HS-5 (cell line): ENCODE measurements at regions not wholly inside any gene's neighbourhood (a gene's known extent, or its start where the extent isn't known, plus 50 kb on each side); places are given as distances from the start of the nearest gene placed in this dataset.
"Not testable (repeated sequence)": the region's sequence is repeated elsewhere in the genome, so short reads cannot be mapped to it uniquely, and the experiment has no call there.

Experiments used
- DNase-seq: peaks from one replicate; pipeline ENCODE4 v3.0.0-alpha.2; 2012; ENCODE audit warnings: low read depth

DNA sequence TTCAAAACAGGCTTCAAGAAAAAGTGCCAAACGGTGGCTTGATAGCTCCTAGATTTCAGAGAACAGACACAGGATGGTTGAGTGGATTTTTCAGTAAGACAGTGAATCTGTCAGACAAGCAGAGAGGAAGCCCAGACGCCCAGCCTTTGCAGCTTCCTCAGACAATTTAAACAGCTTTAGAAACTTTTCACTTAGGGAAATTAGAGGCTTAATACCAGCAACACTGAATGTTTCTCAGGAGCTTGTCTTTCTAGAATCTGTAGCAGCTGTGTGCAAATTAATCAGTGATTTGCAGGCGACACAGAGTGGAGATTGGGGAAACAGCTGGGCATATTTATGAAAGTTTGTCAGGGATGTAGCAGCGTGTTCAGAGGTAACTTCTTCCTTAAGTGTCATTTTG, 362.1 kb downstream of the GALC start:
- DNase-seq: no peak

DNA sequence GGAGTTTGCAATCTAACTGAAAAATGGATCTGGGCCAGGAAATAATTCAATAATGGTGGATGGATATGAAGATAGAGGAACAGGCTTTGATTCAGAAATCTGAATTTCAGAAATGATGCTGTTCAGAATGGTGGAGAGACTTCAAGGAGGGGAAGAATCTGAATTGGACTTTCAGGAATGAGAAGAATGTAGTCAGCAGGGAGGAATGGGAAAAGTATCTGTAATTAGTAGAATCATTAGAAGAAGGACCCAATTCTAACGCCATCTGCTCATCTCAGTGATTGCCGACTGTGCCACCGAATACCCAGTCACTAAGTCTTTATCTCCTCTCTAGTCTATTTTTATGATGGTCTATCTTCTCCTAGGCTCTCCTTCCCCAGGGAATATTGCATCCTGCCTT, 363.2 kb downstream of the GALC start:
- no peak for DNase-seq

DNA sequence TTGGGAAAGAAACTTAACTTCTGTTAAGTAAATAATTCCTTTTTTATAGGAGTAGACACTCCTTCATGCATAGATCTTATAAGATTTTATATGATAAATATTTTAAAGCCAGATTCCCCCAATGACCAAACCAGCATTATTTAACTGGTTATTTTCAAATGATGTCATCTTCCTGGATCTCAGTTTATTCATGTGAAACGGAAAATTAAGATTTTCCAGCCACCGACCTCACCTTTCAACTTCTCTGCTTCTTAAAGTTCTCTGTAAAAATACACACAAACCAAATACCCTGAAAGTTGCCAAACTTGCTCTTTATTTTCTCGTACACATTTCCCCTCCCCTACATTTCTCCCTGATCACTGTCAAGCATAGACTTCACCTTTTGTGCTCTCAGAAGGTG, 364.2 kb downstream of the GALC start:
- DNase-seq: no peak

DNA sequence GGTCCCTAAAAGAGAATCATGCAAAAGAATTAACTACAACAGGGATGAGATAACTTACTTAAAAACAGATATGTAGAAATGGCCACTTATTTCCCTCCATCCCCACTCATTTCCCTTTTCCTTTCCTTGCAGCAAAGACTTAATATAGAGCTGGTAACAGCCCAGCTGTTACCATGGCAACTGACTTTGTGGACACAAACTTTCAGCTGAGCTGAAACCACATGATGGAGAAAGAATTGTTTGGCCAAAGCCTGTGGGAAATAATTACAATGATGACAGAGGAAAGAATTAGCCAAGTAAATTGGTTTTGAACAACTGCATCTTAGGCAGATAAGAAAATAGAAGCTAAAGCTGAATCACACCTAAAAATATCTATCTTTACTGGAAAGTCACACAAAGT, 364.9 kb downstream of the GALC start:
- no peak for DNase-seq

DNA sequence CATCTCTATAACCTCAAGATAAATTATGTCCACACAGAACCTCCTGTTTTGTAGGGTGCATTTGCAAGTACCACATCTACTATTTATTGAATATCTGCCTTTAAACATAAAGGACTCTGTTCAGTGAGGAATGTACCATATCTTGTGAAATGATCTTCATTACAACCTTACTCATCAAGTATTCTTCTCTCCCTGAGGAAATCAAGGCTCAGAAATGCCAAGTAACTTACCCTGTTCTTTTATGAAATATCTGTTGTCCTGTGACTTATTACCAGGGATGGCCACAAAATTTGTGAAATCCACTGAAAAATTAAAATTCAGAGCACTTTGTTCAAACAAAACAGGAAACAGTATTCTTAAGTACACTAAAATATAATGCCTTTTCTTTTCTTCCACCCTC, 366.7 kb downstream of the GALC start:
- no peak for DNase-seq

DNA sequence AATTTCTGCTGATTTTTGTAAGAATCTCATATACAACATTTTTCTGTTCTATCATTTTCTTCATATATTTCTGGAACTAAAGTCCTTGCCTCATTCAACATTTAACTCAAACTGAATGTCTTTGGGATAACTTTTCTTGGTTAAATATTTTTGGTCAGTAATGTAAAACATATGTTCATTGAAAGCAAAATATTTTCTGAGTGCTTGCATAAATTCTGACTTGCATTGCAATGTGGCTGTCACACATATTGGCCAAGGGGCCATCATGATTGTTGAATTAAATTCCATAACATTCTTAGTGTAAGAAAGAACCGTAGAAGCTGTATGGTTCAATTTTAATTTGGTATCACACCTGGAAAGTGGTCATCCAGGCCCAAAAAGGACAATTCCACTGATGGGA, 369.4 kb downstream of the GALC start:
- DNase-seq: no peak

DNA sequence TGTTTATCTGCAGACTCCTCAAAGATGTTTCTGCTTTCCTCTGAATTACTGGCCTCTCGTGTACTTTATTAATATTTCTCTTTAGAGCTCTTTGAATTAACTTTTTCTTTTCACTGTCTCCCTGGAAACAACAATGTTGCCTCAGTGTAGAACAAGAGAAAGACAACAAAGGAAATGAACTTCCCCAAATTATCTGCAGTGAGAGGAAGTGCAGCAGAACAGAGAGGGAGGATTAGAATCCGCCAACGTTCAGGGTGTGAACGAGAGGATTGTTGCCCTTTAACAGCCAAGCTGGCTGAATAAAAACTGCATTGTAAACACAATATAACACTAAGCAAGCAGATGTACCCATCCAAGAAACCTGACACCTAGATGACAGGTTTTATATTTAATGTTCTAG, 375.9 kb downstream of the GALC start:
- DNase-seq: no peak

DNA sequence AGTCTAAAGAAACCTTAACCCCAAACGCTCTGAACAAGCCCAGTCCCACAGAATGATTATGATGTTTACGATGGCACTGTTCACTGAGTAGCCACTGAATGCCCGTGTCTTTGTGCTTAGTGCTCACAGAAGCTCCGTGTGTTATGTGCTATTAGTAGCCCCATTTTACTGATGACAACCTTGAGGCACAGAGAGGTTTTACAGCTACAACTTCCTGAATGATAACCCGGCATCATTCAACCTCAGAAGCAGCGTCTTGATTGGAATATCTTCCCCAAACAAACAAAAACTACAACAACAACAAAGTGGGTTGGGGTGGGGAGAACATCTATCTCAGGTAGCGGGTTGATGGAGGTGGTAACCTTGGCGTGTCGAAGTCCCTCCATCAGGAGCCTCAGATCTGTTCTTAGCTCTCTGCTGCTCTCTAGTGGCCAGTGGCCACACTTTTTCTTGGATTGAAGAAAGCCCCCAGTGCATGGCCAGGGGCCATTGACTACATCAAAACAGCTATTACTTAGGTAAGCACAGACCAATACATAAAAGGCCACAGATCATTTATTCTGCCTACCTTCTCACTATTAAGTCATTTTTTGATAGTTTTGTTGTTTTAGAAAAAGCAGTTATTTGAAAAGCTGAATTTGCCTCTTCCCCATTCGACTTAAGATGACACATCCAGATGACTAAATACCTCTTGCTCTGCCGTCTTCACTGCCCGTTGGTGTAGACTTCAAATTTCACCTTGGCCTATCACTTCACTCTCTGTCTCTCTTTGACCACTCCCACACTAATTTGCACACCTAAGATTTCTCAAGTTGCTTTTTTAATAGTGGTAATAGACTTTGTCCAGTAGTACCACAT, 376.9 kb downstream of the GALC start:
- no peak for DNase-seq

DNA sequence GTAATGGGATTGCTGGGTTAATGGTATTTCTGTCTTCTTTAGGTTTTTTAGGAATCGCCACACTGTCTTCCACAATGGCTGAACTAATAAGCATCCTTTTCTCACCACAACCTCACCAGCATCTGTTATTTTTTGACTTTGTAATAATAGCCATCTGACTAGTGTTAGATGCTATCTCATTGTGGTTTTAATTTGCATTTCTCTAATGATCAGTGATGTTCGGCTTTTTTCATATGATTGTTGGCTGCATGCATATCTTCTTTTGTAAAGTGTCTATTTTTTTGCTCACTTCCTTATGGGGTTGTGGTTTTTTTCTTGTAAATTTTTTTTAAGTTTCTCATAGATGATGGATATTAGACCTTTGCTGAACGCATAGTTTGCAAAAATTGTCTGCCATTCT, 377.9 kb downstream of the GALC start:
- no peak for DNase-seq

DNA sequence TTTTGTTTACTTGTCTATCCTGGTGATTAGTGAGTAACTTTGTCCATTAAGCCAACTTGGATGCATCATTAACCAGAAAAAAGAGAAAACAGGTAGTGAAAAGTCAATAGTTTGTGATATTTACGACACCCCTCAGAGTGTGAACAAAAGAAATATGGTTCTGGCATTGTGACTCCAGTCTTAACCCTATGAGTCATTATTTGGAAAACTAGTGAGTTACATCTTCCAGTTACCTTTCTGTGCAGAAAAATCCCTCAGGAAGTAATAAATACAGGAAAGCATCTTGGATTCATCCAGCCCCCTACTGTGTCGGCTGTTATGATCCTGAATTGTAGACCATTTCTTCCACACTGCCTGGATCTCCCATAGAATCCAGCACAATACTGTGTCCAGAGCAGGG, 379.1 kb downstream of the GALC start:
- DNase-seq: no peak

DNA sequence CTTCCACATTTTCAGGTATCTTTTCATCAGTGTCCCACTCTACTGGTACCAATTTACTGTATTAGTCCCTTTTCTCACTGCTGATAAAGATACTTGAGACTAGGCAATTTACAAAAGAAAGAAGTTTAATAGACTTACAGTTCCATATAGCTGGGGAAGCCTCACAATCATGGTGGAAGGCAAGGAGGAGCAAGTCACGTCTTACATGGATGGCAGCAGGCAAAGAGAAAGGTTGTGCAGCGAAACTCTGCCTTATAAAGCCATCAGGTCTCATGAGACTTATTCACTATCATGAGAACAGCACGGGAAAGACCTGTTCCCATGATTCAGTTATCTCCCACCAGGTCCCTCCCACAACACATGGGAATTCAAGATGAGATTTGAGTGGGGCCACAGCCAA, 385.9 kb downstream of the GALC start:
- not testable (repeated sequence) for DNase-seq

DNA sequence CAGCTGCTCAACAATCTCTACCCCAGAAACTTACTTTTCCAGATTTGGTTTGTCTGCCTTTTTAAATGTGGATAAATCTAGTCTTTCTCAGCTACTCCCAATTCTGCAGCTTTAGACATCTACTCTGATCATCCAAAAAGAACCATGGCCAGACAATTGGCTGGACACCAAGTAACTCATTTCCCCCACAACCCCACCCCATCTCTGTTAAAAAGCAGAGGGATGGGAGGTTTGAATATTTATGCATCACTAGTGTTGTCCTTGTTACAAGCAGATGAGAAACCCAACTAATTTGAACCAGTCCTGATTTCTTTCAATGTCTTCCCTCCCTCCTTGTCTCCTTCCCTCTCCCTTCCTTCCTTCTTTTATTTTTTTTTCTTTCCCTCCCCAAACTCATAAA, 391.9 kb downstream of the GALC start:
- DNase-seq: no peak

DNA sequence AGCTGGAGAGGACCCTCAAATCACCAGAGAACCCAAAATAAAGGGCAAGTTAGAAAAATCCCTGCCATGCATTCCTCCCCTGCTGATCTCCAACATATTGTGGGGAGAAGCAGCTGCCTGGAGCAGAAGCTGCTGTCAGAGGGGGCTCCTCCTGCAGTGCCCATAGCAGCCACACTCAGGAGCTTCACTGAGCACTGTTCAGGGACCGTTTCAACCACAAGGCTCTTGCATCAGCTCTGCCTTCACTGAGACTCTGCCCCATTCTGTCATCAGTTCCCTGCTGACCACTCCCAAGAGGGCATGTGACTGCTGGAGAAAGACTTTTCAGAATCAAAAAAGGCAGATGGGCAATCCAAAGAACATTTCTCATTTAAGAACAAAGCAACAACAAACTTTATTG, 392.7 kb downstream of the GALC start:
- DNase-seq: no peak

DNA sequence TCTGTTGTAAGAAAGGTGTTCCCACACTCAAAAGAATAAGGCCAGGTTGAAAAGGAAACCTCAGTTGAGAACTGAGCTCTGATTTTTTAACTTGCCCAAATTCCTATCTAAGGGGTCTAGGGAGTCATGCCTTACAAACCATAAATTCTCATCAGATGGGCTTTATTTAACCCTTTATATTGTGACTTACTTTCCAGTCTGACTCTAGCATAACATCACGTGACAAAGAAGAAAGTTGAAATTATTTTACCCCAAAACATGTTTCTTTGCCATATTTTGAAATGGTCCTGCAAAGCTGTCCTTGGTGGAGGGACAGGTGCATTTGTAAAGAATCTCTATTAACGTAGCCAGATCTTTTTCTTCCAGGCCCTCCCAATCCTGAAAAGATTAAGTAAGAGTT, 411.7 kb downstream of the GALC start:
- no peak for DNase-seq

DNA sequence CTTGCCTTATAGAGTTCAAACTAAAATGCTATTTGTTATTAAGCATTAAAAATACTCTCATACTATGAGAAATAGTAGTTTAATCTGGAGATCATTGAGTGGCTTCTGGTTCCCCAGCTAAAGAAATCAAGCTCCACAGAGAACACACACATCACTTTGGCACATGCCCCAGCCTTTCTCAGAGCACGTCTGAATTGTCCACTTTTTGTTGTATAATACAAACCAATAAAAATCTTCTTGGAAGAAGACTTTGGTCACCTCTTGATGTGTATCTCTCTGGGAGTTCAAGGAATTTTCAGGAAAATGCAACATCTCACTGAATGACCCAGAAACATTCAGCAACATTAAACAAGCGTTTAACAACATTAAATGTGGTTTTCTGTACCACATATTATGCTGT, 413.9 kb downstream of the GALC start:
- DNase-seq: no peak

DNA sequence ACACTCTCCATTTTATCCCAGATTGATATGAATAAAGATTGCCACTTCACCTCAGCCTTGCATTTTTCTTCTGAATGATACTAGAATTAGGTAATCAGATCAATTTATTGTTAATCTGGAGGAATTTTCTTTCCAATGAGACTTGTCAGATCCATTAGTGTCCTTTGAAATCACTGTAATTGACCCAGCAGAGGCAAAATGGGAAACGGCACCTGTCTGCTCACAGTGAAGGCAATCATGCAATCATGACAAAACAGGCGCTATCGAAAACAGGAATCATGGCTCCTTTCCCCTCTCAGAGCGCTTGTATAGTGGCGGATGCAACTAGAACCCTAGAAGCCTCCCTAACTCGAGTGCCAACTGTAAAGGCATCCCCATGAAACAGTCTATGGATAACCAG, 417.6 kb downstream of the GALC start:
- DNase-seq: no peak

DNA sequence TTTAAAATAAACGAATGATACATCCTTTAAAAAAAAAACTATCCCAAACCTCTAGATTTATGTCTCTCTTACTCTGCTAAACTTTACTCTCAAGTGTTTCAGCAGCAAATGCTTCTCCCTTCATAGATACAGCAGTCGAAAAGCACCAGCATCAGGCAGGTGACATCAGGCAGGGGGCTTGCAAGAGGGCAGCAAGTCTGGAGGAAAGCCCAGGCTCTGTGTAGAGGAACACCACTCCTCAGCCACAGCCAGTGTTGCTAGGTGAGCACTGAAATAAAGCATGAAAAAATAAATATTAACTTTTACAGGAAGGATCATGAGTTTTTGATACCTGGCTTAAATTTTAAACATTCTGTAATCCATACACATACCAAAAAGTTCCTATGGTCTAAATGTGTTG, 419.4 kb downstream of the GALC start:
- DNase-seq: no peak

DNA sequence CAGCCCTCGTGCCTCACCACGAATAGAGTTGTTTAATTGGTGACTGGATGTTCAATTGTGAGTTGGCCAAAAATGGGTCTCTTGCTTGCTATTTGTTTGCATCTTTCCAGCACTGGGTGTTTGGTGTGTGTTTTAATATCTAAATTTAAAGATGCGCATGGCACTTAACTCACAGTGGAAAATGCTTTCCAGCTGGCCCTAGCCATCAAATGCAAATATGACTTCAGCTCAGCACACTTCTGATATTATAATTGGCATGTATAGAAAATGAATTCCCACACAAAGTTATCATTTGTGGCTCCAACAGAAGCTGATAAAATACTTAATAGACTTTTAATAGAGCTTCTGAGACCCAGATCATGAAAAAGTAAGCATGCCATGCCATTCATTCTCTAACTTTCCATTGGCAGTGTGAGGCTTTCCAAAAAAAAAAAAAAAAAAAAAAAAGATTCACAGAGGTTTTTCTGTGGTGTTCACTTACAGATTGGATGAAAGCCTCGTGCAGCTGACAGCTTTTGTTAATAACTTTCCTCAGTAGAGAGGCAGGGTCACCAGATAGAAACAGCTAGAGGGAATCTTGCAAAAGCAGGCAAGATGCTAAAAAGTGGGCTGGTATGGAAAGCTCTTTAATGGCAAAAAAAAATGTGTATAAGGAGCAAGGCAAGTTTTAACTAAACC, 425.2 kb downstream of the GALC start:
- no peak for DNase-seq

DNA sequence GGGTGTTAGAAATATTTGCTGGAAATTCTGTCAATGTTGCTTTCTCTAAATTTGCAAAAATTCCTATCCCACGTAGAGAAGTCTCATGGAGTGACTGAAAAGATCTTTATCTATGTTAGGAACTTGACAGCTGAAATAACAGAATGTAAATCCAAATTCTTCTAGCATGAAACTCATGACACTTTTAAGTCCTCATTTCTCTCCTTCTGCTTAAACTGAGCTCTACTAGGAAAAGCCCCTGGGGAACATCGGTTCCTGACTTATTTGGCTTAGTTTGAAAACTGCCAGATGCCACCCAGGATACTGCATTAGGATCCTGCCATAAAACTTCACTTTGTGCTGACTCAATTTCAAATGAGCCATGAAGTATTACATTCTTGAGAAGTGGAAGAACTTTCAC, 426.0 kb downstream of the GALC start:
- no peak for DNase-seq

DNA sequence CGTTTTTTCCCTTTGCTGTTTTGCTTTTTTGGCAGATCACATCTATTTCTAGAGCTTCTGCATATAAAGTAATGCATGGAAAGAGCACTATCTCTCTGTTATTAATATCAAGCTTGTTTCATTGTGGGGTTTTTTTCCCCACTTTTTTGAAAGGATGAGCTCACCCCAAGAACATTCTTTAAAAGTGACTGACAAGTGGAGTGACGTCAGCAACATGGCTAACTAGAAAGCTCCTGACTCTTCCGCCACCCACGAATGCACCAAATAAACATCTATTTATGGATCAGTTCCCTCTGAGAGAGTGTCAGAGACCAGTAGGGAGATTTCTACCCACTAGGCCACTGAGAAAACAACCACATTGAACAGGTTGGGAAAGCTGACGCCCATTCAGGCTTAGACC, 445.4 kb downstream of the GALC start:
- no peak for DNase-seq

DNA sequence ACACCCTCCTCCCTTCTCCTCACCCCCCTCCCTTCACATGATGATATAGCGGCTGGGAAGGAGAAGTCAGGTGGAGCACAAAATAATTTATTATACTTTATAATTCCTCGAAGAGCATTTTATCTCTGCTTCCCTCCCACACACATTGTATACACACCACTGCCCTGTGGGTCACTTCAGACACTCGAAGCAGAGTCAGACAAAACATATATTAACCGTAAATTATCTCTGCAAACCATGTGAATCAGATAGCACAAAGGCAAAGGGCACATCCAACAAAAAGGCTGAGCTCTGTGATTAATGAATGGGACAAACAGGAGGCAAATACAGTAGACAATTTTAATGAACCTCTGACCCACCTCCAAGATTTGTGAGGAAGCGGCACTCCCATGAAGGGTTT, 450.7 kb downstream of the GALC start:
- DNase-seq: no peak

DNA sequence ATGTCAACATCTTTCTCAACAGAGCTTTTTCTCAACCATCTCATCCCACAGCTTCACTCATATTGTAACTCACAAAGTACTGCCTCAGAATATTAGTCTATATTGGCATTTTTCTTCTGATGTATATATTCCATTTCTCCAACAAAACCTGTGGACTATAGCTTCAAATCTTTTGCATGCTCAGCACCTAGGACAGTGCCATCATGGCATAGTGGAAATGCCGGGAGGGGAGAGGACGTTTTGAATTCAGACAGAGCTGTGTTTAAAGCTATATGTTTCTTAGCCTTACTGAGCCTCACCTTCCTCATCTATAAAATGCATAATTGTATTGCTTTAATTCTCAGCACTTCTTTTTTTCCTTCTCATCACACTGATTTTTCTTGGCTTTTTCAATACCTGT, 452.6 kb downstream of the GALC start:
- no peak for DNase-seq

DNA sequence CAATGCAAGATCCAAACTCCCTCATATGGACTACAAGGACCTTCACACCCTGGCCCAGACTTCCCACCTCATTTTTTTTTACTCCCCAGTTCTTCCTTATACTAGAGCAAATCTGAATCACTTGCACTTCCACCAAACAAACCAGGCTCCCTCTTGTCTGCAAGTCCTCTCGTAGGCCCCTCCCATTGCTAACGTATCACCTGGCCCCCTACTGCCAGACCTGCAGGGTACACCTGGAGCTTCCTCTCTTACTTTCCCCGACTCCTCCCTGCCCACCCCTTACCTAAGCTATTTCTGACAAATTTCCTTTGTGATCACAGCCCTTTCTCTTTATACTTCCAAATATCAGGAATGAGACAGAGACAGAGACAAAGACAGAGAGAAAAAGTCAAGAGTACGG, 463.9 kb downstream of the GALC start:
- no peak for DNase-seq

DNA sequence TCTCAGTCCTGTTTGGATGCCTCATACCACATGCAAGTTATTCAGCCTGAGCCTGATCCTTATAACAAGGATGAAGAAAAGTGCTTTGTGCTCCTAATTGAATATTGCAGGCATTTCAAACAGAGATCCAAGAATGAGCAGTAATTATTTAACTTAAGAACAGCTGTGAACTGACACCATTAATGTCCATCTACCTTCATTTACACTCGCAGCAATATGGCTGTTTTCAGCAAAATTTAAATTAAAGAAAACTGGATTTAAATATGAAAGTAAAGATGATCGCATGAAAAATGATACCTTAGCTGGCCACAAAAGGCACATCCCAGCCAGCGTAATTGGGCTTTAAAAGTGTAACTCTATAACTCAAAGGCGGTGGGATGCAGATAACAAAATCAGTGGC, 466.3 kb downstream of the GALC start:
- no peak for DNase-seq
